WTC11 (cell line): ENCODE measurements at regions not wholly inside any gene's neighbourhood (a gene's known extent, or its start where the extent isn't known, plus 50 kb on each side); places are given as distances from the start of the nearest gene placed in this dataset.
A peak's percentile ranks its signal among the peaks of the same experiment; 100 is the strongest.
"Not testable (repeated sequence)": the region's sequence is repeated elsewhere in the genome, so short reads cannot be mapped to it uniquely, and the experiment has no call there.

ENCODE experiments used
- ATAC-seq: fragments of 200-7000 bp; cut with Tn5 transposase; 2 replicates; pipeline ENCODE4 v1.10.0; 2021; ENCODE audit warnings: mild to moderate bottlenecking, moderate library complexity
- CTCF ChIA-PET: fragments of 300-600 bp; sonication (Branson Sonifier 250); formaldehyde crosslinking; loops from one replicate; lab custom pipeline; 2021; ENCODE audit warnings: antibody characterized with exemption; lab: Charles Lee
- POLR2A ChIA-PET: fragments of 350-600 bp; sonication (Branson Sonifier 250); formaldehyde crosslinking; loops from one replicate; lab custom pipeline; 2021; ENCODE audit warnings: antibody characterized with exemption; lab: Charles Lee
- DNase-seq: peaks from one replicate; pipeline ENCODE4 v3.0.0; 2021; ENCODE audit warnings: low spot score
- H3K27ac Mint-ChIP-seq: 2 replicates; pipeline ENCODE4 v1.8.0; 2021; ENCODE audit warnings: mixed read lengths
- H3K27me3 Mint-ChIP-seq: 2 replicates; pipeline ENCODE4 v1.8.0; 2021; ENCODE audit warnings: low read depth, mild to moderate bottlenecking, moderate library complexity, mixed read lengths
- H3K36me3 Mint-ChIP-seq: 2 replicates; pipeline ENCODE4 v1.8.0; 2021; ENCODE audit warnings: mixed read lengths
- H3K4me1 Mint-ChIP-seq: 2 replicates; pipeline ENCODE4 v1.8.0; 2022; ENCODE audit warnings: mixed read lengths
- H3K4me3 Mint-ChIP-seq: 2 replicates; pipeline ENCODE4 v1.8.0; 2021; ENCODE audit warnings: mild to moderate bottlenecking, moderate library complexity, mixed read lengths
- H3K9me3 Mint-ChIP-seq: 2 replicates; pipeline ENCODE4 v1.8.0; 2021; ENCODE audit warnings: mixed read lengths
- ATF1 ChIP-seq: sonication (generic); formaldehyde crosslinking; IDR thresholded peaks from 2 replicates; pipeline ENCODE4 v1.8.1; 2023; ENCODE audit warnings: mild to moderate bottlenecking, moderate library complexity, missing genetic modification reagents
- CREB1 ChIP-seq: sonication (generic); formaldehyde crosslinking; IDR thresholded peaks from 2 replicates; pipeline ENCODE4 v1.8.0; 2023; ENCODE audit warnings: mild to moderate bottlenecking, missing genetic modification reagents
- ETV6 ChIP-seq: sonication (generic); formaldehyde crosslinking; IDR thresholded peaks from 2 replicates; pipeline ENCODE4 v1.8.1; 2022; ENCODE audit warnings: mild to moderate bottlenecking, missing genetic modification reagents
- FOXK1 ChIP-seq: sonication (generic); formaldehyde crosslinking; IDR thresholded peaks from 2 replicates; pipeline ENCODE4 v1.8.0; 2022; ENCODE audit warnings: mild to moderate bottlenecking, moderate library complexity, missing genetic modification reagents
- NFATC4 ChIP-seq: fragments of 250-450 bp; sonication (Bioruptor Pico); IDR thresholded peaks from 2 replicates; pipeline ENCODE4 v1.9.0; 2021; ENCODE audit warnings: mild to moderate bottlenecking
- NFYB ChIP-seq: sonication (generic); formaldehyde crosslinking; conservative IDR thresholded peaks from 2 replicates; pipeline ENCODE4 v1.8.0; 2022; ENCODE audit warnings: low read depth, missing genetic modification reagents
- NR2C2 ChIP-seq: sonication (generic); formaldehyde crosslinking; IDR thresholded peaks from 2 replicates; pipeline ENCODE4 v1.8.0; 2022; ENCODE audit warnings: mild to moderate bottlenecking, missing genetic modification reagents
- OVOL2 ChIP-seq: fragments of 250-450 bp; sonication (Bioruptor Pico); IDR thresholded peaks from 2 replicates; pipeline ENCODE4 v1.9.0; 2021; ENCODE audit warnings: mild to moderate bottlenecking, borderline replicate concordance
- ZNF416 ChIP-seq: fragments of 250-450 bp; sonication (Bioruptor Pico); IDR thresholded peaks from 2 replicates; pipeline ENCODE4 v1.9.0; 2021; ENCODE audit warnings: mild to moderate bottlenecking, inconsistent platforms
- TF ChIP-seq, protein P1 (sequence below): sonication (generic); formaldehyde crosslinking; IDR thresholded peaks from 2 replicates; pipeline ENCODE4 v1.8.0; 2023; ENCODE audit warnings: mild to moderate bottlenecking, missing genetic modification reagents
- TF ChIP-seq, protein P2 (sequence below): fragments of 250-450 bp; sonication (Bioruptor Pico); IDR thresholded peaks from 2 replicates; pipeline ENCODE4 v1.8.0; 2021; ENCODE audit warnings: mild to moderate bottlenecking
- TF ChIP-seq, protein P3 (sequence below): sonication (generic); formaldehyde crosslinking; IDR thresholded peaks from 2 replicates; pipeline ENCODE4 v1.8.0; 2022; ENCODE audit warnings: mild to moderate bottlenecking, missing genetic modification reagents
- TF ChIP-seq, protein P4 (sequence below): sonication (generic); formaldehyde crosslinking; IDR thresholded peaks from 2 replicates; pipeline ENCODE4 v1.8.0; 2022; ENCODE audit warnings: mild to moderate bottlenecking, missing genetic modification reagents
- TF ChIP-seq, protein P5 (sequence below): sonication (generic); formaldehyde crosslinking; IDR thresholded peaks from 2 replicates; pipeline ENCODE4 v1.8.1; 2022; ENCODE audit warnings: mild to moderate bottlenecking, moderate library complexity, missing genetic modification reagents
- TF ChIP-seq, protein P6 (sequence below): fragments of 250-450 bp; sonication (Bioruptor Pico); IDR thresholded peaks from 2 replicates; pipeline ENCODE4 v2.1.2; 2022; ENCODE audit warnings: mild to moderate bottlenecking, moderate library complexity

DNA sequence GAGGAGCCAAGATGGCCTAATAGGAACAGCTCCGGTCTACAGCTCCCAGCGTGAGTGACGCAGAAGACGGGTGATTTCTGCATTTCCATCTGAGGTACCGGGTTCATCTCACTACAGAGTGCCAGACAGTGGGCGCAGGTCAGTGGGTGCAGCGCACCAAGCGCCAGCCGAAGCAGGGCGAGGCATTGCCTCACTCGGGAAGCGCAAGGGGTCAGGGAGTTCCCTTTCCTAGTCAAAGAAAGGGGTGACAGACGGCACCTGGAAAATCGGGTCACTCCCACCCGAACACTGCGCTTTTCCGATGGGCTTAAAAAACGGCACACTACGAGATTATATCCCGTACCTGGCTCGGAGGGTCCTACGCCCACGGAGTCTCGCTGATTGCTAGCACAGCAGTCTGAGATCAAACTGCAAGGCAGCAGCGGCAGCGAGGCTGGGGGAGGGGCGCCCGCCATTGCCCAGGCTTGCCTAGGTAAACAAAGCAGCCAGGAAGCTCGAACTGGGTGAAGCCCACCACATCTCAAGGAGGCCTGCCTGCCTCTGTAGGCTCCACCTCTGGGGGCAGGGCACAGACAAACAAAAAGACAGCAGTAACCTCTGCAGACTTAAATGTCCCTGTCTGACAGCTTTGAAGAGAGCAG lies 117.1 kb downstream of the MZT1 start:
- TF ChIP-seq FOXK1 (CRISPR knock-in tag): peak; percentile 31; the same call in 1 of the 2 replicates
- TF ChIP-seq, protein P1, sequence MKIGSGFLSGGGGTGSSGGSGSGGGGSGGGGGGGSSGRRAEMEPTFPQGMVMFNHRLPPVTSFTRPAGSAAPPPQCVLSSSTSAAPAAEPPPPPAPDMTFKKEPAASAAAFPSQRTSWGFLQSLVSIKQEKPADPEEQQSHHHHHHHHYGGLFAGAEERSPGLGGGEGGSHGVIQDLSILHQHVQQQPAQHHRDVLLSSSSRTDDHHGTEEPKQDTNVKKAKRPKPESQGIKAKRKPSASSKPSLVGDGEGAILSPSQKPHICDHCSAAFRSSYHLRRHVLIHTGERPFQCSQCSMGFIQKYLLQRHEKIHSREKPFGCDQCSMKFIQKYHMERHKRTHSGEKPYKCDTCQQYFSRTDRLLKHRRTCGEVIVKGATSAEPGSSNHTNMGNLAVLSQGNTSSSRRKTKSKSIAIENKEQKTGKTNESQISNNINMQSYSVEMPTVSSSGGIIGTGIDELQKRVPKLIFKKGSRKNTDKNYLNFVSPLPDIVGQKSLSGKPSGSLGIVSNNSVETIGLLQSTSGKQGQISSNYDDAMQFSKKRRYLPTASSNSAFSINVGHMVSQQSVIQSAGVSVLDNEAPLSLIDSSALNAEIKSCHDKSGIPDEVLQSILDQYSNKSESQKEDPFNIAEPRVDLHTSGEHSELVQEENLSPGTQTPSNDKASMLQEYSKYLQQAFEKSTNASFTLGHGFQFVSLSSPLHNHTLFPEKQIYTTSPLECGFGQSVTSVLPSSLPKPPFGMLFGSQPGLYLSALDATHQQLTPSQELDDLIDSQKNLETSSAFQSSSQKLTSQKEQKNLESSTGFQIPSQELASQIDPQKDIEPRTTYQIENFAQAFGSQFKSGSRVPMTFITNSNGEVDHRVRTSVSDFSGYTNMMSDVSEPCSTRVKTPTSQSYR (CRISPR knock-in tag): 0 out of 2 replicates have a peak, but pooled peaks have one; percentile 57
- H3K4me1 Mint-ChIP-seq: peaks cover 19% of the 10 kb centered on the region
- H3K27ac Mint-ChIP-seq: peak overlapping the region; percentile 83; the same call in 1 of the 2 replicates
- H3K27me3 Mint-ChIP-seq, POLR2A ChIA-PET, H3K36me3 Mint-ChIP-seq, CTCF ChIA-PET, ATAC-seq: not testable (repeated sequence)
- H3K9me3 Mint-ChIP-seq: peaks cover 10% of the 10 kb centered on the region
- peak overlapping the region; percentile 61 for H3K4me3 Mint-ChIP-seq
- peak; percentile 37 for DNase-seq

DNA sequence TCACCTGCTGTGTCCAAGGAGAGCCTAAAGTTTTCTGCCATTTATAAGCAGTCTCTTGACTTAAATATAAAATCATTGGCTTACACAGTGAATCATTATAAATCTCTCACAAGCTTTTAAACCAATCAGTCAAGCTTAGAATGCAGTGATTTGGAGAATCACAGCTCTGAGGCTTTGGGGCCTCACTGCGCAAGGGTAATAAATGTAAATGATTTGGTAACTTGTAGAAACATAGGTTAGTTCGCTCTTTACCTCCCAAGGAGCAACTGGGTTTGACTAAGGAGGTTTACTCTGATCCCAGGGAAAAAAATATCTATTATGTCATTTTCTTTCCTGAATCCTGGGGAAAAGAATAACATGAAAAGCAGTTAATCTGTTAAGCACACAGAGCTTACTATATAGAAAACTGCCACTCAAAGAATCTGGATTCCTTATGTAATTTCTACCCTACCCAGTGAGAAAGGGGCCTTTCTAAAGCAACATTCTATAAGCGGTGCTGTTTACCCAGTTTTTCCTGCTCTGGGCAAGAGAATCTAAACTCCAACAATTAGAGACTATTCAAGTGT lies 128.2 kb downstream of the MZT1 start:
- DNase-seq (no peak), ATAC-seq (no peak)
- Mint-ChIP-seq H3K27me3 (no peaks in the 10 kb centered on the region), H3K36me3 (no peaks in the 10 kb centered on the region), H3K9me3 (peaks cover 4% of the 10 kb centered on the region; the same call in 1 of the 2 replicates), H3K4me3 (no peak overlapping the region)
- ChIA-PET POLR2A (no interaction called here), CTCF (no interaction called here)
- TF ChIP-seq OVOL2 (CRISPR knock-in tag): no peak
- TF ChIP-seq ZNF416 (CRISPR knock-in tag): no peak
- TF ChIP-seq, protein P2, sequence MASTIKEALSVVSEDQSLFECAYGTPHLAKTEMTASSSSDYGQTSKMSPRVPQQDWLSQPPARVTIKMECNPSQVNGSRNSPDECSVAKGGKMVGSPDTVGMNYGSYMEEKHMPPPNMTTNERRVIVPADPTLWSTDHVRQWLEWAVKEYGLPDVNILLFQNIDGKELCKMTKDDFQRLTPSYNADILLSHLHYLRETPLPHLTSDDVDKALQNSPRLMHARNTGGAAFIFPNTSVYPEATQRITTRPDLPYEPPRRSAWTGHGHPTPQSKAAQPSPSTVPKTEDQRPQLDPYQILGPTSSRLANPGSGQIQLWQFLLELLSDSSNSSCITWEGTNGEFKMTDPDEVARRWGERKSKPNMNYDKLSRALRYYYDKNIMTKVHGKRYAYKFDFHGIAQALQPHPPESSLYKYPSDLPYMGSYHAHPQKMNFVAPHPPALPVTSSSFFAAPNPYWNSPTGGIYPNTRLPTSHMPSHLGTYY: no peak
- TF ChIP-seq, protein P3, sequence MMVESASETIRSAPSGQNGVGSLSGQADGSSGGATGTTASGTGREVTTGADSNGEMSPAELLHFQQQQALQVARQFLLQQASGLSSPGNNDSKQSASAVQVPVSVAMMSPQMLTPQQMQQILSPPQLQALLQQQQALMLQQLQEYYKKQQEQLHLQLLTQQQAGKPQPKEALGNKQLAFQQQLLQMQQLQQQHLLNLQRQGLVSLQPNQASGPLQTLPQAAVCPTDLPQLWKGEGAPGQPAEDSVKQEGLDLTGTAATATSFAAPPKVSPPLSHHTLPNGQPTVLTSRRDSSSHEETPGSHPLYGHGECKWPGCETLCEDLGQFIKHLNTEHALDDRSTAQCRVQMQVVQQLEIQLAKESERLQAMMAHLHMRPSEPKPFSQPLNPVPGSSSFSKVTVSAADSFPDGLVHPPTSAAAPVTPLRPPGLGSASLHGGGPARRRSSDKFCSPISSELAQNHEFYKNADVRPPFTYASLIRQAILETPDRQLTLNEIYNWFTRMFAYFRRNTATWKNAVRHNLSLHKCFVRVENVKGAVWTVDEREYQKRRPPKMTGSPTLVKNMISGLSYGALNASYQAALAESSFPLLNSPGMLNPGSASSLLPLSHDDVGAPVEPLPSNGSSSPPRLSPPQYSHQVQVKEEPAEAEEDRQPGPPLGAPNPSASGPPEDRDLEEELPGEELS (CRISPR knock-in tag): no peak
- TF ChIP-seq ATF1: no peak
- no peak for TF ChIP-seq NFATC4 (CRISPR knock-in tag)
- TF ChIP-seq CREB1: no peak
- TF ChIP-seq, protein P4, sequence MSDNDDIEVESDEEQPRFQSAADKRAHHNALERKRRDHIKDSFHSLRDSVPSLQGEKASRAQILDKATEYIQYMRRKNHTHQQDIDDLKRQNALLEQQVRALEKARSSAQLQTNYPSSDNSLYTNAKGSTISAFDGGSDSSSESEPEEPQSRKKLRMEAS (CRISPR knock-in tag): no peak
- TF ChIP-seq, all 79 proteins: peak for 0
- peaks cover 6% of the 10 kb centered on the region for H3K4me1 Mint-ChIP-seq
- H3K27ac Mint-ChIP-seq: no peak overlapping the region

DNA sequence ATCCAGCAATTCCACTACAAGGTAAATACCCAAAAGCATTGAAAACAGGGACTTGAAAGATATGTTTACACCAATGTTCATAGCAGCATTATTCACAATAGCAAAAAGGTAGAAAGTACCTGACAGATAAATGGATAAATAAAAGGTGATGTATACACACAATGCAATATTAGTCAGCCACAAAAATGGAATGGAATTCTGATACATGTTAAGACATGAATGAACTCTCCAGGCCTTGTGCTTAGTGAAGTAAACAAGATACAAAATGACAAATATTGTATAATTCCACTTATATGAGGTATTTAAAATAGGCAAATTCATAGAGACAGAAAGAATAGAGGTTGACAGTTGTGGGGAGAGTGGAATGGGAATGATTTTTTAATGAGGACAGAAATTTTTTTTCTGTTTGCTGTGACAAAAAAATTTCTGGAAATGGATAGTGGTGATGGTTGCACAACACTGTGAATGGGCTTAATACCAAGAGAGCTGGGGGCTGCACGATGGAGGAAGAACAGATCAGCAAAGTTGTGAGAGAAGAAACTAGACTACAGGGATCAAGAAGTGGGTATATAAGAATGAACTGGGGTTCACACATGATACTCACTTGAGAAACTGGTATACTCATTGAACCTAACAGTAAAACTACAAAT lies 137.2 kb downstream of the MZT1 start:
- no peak for ATAC-seq
- no peaks in the 10 kb centered on the region for H3K4me1 Mint-ChIP-seq
- POLR2A ChIA-PET: no interaction called here
- no peak for DNase-seq
- no peaks in the 10 kb centered on the region for H3K27me3 Mint-ChIP-seq
- CTCF ChIA-PET: no interaction called here
- H3K36me3 Mint-ChIP-seq: no peaks in the 10 kb centered on the region
- H3K27ac Mint-ChIP-seq: no peak overlapping the region
- TF ChIP-seq NR2C2 (CRISPR knock-in tag): no peak
- TF ChIP-seq, protein P5, sequence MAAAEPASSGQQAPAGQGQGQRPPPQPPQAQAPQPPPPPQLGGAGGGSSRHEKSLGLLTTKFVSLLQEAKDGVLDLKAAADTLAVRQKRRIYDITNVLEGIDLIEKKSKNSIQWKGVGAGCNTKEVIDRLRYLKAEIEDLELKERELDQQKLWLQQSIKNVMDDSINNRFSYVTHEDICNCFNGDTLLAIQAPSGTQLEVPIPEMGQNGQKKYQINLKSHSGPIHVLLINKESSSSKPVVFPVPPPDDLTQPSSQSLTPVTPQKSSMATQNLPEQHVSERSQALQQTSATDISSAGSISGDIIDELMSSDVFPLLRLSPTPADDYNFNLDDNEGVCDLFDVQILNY (CRISPR knock-in tag): no peak
- TF ChIP-seq, protein P6, sequence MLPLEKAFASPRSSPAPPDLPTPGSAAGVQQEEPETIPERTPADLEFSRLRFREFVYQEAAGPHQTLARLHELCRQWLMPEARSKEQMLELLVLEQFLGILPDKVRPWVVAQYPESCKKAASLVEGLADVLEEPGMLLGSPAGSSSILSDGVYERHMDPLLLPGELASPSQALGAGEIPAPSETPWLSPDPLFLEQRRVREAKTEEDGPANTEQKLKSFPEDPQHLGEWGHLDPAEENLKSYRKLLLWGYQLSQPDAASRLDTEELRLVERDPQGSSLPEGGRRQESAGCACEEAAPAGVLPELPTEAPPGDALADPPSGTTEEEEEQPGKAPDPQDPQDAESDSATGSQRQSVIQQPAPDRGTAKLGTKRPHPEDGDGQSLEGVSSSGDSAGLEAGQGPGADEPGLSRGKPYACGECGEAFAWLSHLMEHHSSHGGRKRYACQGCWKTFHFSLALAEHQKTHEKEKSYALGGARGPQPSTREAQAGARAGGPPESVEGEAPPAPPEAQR (CRISPR knock-in tag): no peak
- TF ChIP-seq NFYB: no peak
- TF ChIP-seq ETV6 (CRISPR knock-in tag): no peak
- no peak overlapping the region for H3K4me3 Mint-ChIP-seq
- no peaks in the 10 kb centered on the region for H3K9me3 Mint-ChIP-seq
